ENCODE measurements at regions not wholly inside any gene's neighbourhood (a gene's known extent, or its start where the extent isn't known, plus 50 kb on each side); places are given as distances from the start of the nearest gene placed in this dataset.

- TF ChIP-seq CTCF (IDR thresholded peaks at IDR 0.05; ENCODE audit: insufficient read depth, low read depth, low read length) = no peak
- no peak for TF ChIP-seq EZH2 (IDR thresholded peaks at IDR 0.05; ENCODE audit: insufficient read depth, low read length)
Measured at GRCh38 chr12:91663744-91664143, 481.1 kb upstream of the DCN start.
